Kidney (tissue), 13 donors: ENCODE measurements at regions not wholly inside any gene's neighbourhood (a gene's known extent, or its start where the extent isn't known, plus 50 kb on each side); places are given as distances from the start of the nearest gene placed in this dataset.

ENCODE experiments used
- DNase-seq, 5 donors: peaks; one replicate each; pipeline ENCODE4 v3.0.0-alpha.2; 2013 to 2020
- FAIRE-seq: peaks from 2 replicates; lab custom pipeline; 2012; peaks lifted over from hg19 to GRCh38; lab: Jason Lieb, UNC
- H3K27ac ChIP-seq, 2 donors: one replicate each; pipeline ENCODE4 v1.7.0; 2013; ENCODE audit warnings: low read depth in 2 of 2, low read length in 2 of 2, inconsistent platforms in 1 of 2
- H3K27me3 ChIP-seq: one replicate; pipeline ENCODE4 v1.7.1; 2013; ENCODE audit warnings: low read length, inconsistent platforms; ENCODE audit not compliant: control insufficient read depth, insufficient read depth
- H3K36me3 ChIP-seq, 3 donors: one replicate each; pipeline versions ENCODE4 v1.7.0 to v1.7.1; 2013; ENCODE audit warnings: low read length in 3 of 3, control low read depth in 1 of 3, inconsistent platforms in 1 of 3; ENCODE audit not compliant: insufficient read depth in 3 of 3, control insufficient read depth in 2 of 3
- H3K4me1 ChIP-seq, 3 donors: one replicate each; pipeline versions ENCODE4 v1.7.0 to v1.7.1; 2013; ENCODE audit warnings: low read length in 3 of 3, inconsistent platforms in 1 of 3, low read depth in 1 of 3; ENCODE audit not compliant: control insufficient read depth in 2 of 3, insufficient read depth in 2 of 3
- H3K4me3 ChIP-seq, 3 donors: one replicate each; pipeline versions ENCODE4 v1.7.0 to v1.8.1; 2013; ENCODE audit warnings: low read length in 3 of 3, control low read depth in 1 of 3, inconsistent platforms in 1 of 3
- H3K9ac ChIP-seq, 3 donors: one replicate each; pipeline versions ENCODE4 v1.7.0 to v1.7.1; 2013; ENCODE audit warnings: low read length in 3 of 3, control low read depth in 1 of 3, inconsistent platforms in 1 of 3
- H3K9me3 ChIP-seq, 3 donors: one replicate each; pipeline versions ENCODE4 v1.7.0 to v1.7.1; 2013; ENCODE audit warnings: low read length in 3 of 3, control low read depth in 1 of 3, inconsistent platforms in 1 of 3; ENCODE audit not compliant: control insufficient read depth in 2 of 3, insufficient read depth in 1 of 3
- CTCF ChIP-seq: IDR thresholded peaks from 3 replicates; pipeline ENCODE4 v1.5.1; 2012; ENCODE audit warnings: mild to moderate bottlenecking, moderate library complexity, borderline replicate concordance; ENCODE audit not compliant: insufficient read depth; ENCODE audit errors: extremely low read depth
- intact Hi-C: fragments of 100-400 bp; cut with DNase I; formaldehyde crosslinking; loops from one replicate; pipeline ENCODE4 v1.11.1; 2022
- donor health status: control.
- donor health status: control.
- donor health status: control.
- donor health status: control.
- donor health status: control.
- donor health status: DM: yes; HTN: yes; CAD: no.
- donor health status: Normal renal cell carcinoma (clear cell type).

GRCh38 chr20:1712634-1713624, 55.4 kb upstream of the SIRPG start:
- Histone ChIP-seq H3K4me1 (no peaks in the 10 kb centered on the region), H3K4me3 (no peak overlapping the region), H3K9ac (no peak overlapping the region), H3K27ac (no peak overlapping the region), H3K27me3 (no peaks in the 10 kb centered on the region), H3K36me3 (no peaks in the 10 kb centered on the region), H3K9me3 (no peaks in the 10 kb centered on the region)
- TF ChIP-seq CTCF: no peak
- no peak for DNase-seq
- no peak for FAIRE-seq
- intact Hi-C loops: no loop called here

DNA sequence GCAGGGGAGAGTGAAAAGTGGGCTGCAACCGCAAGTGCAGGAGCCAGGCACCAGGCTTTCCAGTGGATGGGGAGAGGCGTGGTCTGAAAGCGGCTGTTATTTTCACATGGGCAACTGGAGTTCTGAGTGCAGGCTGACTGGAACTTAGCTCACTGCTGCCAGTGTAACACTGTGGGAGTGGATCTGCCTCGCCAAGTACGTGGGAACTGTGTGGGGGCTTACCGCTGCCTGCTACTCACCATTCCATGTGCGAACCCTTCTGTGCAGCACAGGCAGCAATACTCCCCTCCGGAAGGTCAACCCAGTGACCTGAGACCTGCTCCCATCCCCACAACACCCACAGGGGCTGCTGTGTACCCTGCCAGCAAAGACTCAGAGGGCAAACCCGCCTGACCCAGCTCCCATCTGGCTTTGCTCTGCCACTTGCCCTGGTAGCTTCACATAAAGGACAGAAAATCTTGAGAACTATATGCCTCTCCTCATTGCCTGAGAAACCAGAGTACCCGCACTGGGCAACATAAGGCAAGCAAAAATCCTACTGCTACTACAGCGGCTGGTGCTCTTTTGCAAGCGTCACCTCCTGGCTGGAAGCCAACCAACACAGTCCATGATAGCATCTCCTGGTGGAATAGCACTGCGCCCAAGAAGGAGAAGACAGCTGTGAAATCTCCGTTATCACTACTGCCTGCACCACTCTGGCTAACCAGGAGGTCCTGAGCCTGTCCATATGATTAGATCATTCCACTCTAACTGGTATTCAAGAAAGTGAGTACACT, 54.4 kb upstream of the SIRPG start:
- DNase-seq (peak in 1 of 5 donors; percentile 4), FAIRE-seq (no peak)
- H3K4me3 ChIP-seq: no peak overlapping the region
- no peak overlapping the region for H3K27ac ChIP-seq
- H3K4me1 ChIP-seq: no peaks in the 10 kb centered on the region
- intact Hi-C loops: no loop called here
- H3K27me3 ChIP-seq: no peaks in the 10 kb centered on the region
- H3K36me3 ChIP-seq: no peaks in the 10 kb centered on the region
- H3K9ac ChIP-seq: no peak overlapping the region
- H3K9me3 ChIP-seq: no peaks in the 10 kb centered on the region
- no peak for TF ChIP-seq CTCF

DNA sequence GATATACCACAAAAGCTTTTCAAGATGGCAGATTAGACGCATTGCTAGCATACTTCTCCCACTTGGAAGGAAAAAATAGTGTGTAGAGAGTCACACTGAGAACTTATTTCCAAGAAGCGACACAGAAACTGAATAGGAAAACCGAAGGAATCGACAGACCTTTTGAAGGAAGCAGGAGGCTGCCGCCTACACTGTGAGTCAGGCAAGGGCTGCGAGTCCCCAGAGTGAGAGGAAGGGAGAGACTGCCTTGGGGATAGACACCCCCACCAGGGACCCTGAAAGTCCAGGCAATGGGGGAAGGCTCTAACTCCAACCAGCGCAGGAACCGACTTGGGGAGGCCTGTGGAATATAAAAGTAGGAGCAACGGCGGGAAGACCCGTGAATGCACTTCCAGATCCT, 53.7 kb upstream of the SIRPG start:
- no peak for DNase-seq
- Histone ChIP-seq H3K4me3 (no peak overlapping the region), H3K27me3 (no peaks in the 10 kb centered on the region), H3K27ac (no peak overlapping the region), H3K9ac (no peak overlapping the region), H3K4me1 (no peaks in the 10 kb centered on the region), H3K36me3 (no peaks in the 10 kb centered on the region), H3K9me3 (no peaks in the 10 kb centered on the region)
- no peak for TF ChIP-seq CTCF
- intact Hi-C loops: no loop called here
- FAIRE-seq: no peak
